PFSK-1 (cell line): ENCODE measurements at regions not wholly inside any gene's neighbourhood (a gene's known extent, or its start where the extent isn't known, plus 50 kb on each side); places are given as distances from the start of the nearest gene placed in this dataset.

Experiments
- POLR2AphosphoS5 ChIP-seq: IDR thresholded peaks from 2 replicates; pipeline ENCODE4 v1.6.1; 2012; ENCODE audit warnings: low read depth, mild to moderate bottlenecking, control low read depth, low read length, moderate library complexity
- SIN3A ChIP-seq: IDR thresholded peaks from 2 replicates; pipeline ENCODE4 v1.6.1; 2012; ENCODE audit warnings: mild to moderate bottlenecking, low read length, moderate library complexity, borderline replicate concordance; ENCODE audit not compliant: insufficient read depth
- TAF1 ChIP-seq: IDR thresholded peaks from 2 replicates; pipeline ENCODE4 v1.6.1; 2012; ENCODE audit warnings: low read length, control low read depth, borderline replicate concordance; ENCODE audit not compliant: insufficient read depth
- TF ChIP-seq, protein P1 (sequence below), 2 experiments: IDR thresholded peaks; 2 replicates each; pipeline versions ENCODE4 v1.6.1 to v1.8.0; 2011 to 2012; ENCODE audit warnings: low read depth in 2 of 2, low read length in 2 of 2, control low read depth in 1 of 2, inconsistent platforms in 1 of 2, mild to moderate bottlenecking in 1 of 2, moderate library complexity in 1 of 2; ENCODE audit not compliant: insufficient read depth in 1 of 2

DNA sequence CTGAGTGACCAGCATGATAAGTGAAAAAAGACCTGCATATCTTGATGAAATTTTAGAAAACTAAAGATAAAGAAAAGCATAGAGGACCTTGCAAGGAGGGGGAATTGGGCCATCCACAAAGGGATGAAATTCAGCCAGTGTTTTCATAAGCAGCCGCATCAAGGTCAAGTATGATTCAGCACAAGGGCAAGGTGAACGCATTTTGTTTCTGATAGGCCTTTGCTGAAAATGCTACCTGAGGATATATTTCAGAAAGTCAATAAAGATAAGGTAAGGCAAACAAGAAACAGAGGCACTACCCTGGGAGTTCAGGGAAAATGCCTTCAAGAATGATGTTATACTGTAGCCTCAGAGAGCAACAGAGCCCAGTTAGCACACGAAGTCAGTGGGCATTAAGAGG, 55.0 kb upstream of the SHH start:
- TF ChIP-seq SIN3A (no peak), TAF1 (no peak), POLR2AphosphoS5 (no peak)
- TF ChIP-seq, protein P1, sequence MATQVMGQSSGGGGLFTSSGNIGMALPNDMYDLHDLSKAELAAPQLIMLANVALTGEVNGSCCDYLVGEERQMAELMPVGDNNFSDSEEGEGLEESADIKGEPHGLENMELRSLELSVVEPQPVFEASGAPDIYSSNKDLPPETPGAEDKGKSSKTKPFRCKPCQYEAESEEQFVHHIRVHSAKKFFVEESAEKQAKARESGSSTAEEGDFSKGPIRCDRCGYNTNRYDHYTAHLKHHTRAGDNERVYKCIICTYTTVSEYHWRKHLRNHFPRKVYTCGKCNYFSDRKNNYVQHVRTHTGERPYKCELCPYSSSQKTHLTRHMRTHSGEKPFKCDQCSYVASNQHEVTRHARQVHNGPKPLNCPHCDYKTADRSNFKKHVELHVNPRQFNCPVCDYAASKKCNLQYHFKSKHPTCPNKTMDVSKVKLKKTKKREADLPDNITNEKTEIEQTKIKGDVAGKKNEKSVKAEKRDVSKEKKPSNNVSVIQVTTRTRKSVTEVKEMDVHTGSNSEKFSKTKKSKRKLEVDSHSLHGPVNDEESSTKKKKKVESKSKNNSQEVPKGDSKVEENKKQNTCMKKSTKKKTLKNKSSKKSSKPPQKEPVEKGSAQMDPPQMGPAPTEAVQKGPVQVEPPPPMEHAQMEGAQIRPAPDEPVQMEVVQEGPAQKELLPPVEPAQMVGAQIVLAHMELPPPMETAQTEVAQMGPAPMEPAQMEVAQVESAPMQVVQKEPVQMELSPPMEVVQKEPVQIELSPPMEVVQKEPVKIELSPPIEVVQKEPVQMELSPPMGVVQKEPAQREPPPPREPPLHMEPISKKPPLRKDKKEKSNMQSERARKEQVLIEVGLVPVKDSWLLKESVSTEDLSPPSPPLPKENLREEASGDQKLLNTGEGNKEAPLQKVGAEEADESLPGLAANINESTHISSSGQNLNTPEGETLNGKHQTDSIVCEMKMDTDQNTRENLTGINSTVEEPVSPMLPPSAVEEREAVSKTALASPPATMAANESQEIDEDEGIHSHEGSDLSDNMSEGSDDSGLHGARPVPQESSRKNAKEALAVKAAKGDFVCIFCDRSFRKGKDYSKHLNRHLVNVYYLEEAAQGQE (IDR thresholded peaks at IDR 0.05; ENCODE audit: insufficient read depth in 1 of 2, low read depth in 2 of 2, low read length in 2 of 2) = no peak
